Activated T-cell treated with anti-CD3 and anti-CD28 coated beads, Interleukin-2, amount 50 U/mL, for 72 hours (primary cell): ENCODE measurements at regions not wholly inside any gene's neighbourhood (a gene's known extent, or its start where the extent isn't known, plus 50 kb on each side); places are given as distances from the start of the nearest gene placed in this dataset.

ENCODE experiments used
- ATAC-seq, 2 donors: fragments of 150-1000 bp; cut with Tn5 transposase; replicated peaks in 1 of 2; 2 replicates each; pipeline ENCODE4 v1.10.0; 2021; ENCODE audit warnings: moderate library complexity in 2 of 2, mild to moderate bottlenecking in 1 of 2
- DNase-seq, 2 donors: peaks; one replicate each; pipeline ENCODE4 v3.0.0; 2021 to 2022; ENCODE audit warnings: mixed read lengths in 1 of 2
- H3K27ac Mint-ChIP-seq: one replicate; pipeline ENCODE4 v1.8.0; 2022; ENCODE audit warnings: mild to moderate bottlenecking, moderate library complexity, mixed read lengths
- H3K27me3 Mint-ChIP-seq: one replicate; pipeline ENCODE4 v1.8.0; 2022; ENCODE audit warnings: low read depth, mixed read lengths
- H3K36me3 Mint-ChIP-seq, 2 donors: one replicate each; pipeline ENCODE4 v1.8.0; 2022; ENCODE audit warnings: mixed read lengths in 2 of 2, mild to moderate bottlenecking in 1 of 2; ENCODE audit not compliant: insufficient read depth in 2 of 2
- H3K4me1 Mint-ChIP-seq: one replicate; pipeline ENCODE4 v1.8.0; 2022; ENCODE audit warnings: low read depth, mixed read lengths
- H3K4me3 Mint-ChIP-seq, 2 donors: one replicate each; pipeline ENCODE4 v1.8.0; 2022; ENCODE audit warnings: mild to moderate bottlenecking in 2 of 2, mixed read lengths in 2 of 2, moderate library complexity in 2 of 2
- H3K9me3 Mint-ChIP-seq, 2 donors: one replicate each; pipeline ENCODE4 v1.8.0; 2022; ENCODE audit warnings: mixed read lengths in 2 of 2

DNA sequence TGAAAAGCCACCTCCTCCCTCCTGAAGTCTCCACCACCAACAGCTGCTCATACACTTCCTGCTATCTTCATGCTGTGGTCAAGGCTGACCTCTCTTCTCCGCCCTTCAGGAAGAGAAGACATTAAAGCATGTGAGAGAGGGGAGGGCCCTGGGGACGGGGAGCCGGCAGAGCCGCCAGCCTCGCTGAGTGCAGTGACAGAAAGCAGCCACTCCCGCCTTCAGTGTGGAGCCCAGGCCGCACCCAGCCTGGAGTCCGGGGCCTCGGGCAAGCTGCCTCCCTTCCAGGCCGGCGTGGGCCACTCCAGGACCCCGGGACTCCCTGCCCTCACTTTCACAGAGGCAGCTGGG lies 94.7 kb upstream of the TNRC6C start:
- H3K9me3 Mint-ChIP-seq, result peaks cover 0 to 2% of the 10 kb centered on the region in 2 donors
- peaks cover 2% of the 10 kb centered on the region for H3K4me1 Mint-ChIP-seq
- DNase-seq (no peak), ATAC-seq (no peak)
- no peak overlapping the region for H3K4me3 Mint-ChIP-seq
- H3K27me3 Mint-ChIP-seq, result no peaks in the 10 kb centered on the region
- no peaks in the 10 kb centered on the region for H3K36me3 Mint-ChIP-seq
- no peak overlapping the region for H3K27ac Mint-ChIP-seq

DNA sequence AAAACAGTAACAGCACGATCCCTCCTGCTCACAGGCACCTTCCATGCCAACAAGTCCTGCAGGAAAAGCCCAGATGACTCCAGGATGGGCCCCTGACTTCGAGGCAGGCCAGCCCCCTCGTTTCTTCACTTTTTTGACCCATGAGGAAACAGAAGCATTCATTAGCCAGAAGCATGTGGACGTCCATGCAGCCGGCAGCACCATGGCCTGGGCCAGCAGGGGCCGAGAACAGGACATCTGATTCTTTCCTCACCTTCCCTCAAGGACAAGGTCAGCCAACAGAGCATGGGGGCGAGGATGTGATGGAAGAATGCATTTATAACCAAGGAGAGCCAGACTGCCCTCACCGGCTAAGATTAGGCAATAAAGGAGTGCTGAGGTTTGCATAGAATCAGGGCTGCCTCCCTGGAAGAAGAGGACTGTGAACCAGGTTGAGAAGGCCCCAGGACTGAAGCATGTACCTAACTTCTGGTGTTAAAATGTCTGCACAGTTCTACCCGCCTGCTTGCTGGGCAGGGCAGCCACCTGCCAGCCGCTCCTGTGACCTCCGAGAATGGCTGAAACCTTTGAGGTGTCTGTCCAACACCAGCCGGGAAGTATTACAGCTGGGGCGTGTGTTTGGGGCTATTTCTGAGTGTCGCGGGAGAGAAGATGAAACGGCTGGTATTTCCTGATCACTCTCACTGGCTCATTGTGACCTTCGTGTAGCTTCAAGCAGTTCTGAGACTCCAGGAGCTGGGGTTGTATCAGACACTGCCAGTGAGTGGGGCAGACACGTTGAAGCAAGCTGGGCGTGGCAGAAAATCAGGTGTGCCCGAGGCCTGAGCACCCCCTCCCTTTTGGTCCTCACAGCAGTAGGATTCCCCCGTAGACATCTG lies 94.0 kb upstream of the TNRC6C start:
- ATAC-seq, result no peak
- DNase-seq, result no peak
- Mint-ChIP-seq H3K36me3 (no peaks in the 10 kb centered on the region), H3K9me3 (peaks cover 0 to 2% of the 10 kb centered on the region in 2 donors), H3K4me1 (peaks cover 7% of the 10 kb centered on the region), H3K27me3 (no peaks in the 10 kb centered on the region), H3K4me3 (no peak overlapping the region), H3K27ac (no peak overlapping the region)

DNA sequence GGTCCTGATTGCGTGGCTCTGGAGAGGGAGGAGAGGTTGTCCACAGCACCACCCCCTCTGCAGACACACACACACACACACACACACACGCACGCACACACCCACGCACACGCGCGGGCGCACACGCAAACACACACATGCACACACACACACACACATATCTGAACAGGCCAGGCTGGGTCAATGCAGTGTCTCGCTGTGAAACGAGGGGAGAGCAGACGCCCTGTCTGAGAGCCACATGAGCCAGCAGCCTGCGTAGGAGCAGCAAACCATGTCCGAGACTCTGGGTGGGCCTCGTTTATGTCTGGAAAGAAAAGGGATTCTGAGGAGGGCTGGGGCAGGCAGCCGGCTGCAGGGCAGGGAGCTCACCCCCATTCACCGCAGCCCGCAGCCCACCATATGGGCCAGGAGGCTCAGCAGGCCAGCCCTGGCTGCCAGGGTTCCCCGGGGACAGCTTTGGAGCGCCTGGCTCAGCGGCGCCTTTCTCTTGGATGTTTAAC lies 93.3 kb upstream of the TNRC6C start:
- H3K4me3 Mint-ChIP-seq, result no peak overlapping the region
- H3K27ac Mint-ChIP-seq, result no peak overlapping the region
- H3K9me3 Mint-ChIP-seq, result peaks cover 0 to 2% of the 10 kb centered on the region in 2 donors
- ATAC-seq (no peak), DNase-seq (no peak)
- H3K4me1 Mint-ChIP-seq, result peaks cover 14% of the 10 kb centered on the region
- H3K36me3 Mint-ChIP-seq, result no peaks in the 10 kb centered on the region
- H3K27me3 Mint-ChIP-seq, result no peaks in the 10 kb centered on the region

DNA sequence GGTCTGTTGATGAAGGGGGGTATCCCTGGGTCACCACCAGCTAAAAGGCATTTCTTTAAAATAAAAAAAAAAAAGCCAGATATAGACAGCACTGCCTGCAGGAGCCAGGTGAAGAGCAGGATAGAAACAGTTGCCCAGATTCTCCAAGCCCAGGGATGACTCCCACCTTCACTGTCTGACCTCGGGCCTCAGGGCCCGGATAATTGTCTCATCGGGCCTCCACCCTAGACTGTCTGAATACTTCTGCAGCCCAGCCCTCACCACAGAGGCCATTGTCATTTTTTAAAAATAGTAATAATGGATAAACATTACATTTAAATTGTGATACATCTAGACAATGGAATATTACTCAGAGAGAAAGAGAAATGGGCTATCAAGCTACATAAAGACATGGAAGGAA lies 92.8 kb upstream of the TNRC6C start:
- H3K36me3 Mint-ChIP-seq, result no peaks in the 10 kb centered on the region
- no peak overlapping the region for H3K4me3 Mint-ChIP-seq
- peaks cover 0 to 2% of the 10 kb centered on the region in 2 donors for H3K9me3 Mint-ChIP-seq
- no peak overlapping the region for H3K27ac Mint-ChIP-seq
- no peaks in the 10 kb centered on the region for H3K27me3 Mint-ChIP-seq
- peaks cover 14% of the 10 kb centered on the region for H3K4me1 Mint-ChIP-seq
- ATAC-seq (no peak), DNase-seq (no peak)

DNA sequence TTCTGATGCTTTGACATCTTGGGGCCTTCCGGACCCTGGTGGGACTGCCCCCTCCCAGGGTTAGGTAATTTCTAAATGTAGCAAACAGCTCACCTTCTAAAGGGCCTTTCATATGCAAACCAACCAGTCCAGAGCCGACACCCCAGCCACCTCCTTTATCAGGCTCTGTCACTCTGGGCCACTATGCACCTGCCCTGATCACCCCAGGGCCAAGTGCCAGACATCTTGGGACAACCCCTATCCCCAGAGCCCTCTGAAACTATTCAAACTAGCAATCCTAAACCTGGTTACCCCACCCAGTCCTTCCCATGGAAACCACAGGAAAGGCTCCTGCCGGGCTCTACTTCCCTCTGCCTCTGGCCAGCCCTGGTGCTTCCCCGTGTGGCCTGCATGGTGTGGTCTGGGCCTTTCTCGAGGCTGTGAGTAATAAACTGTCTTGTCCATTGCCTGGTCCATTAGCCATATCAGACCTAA lies 91.2 kb upstream of the TNRC6C start:
- peak in 1 of 2 donors; percentile 33 for ATAC-seq
- DNase-seq, result no peak
- no peak overlapping the region for H3K27ac Mint-ChIP-seq
- H3K27me3 Mint-ChIP-seq, result no peaks in the 10 kb centered on the region
- no peak overlapping the region for H3K4me3 Mint-ChIP-seq
- no peaks in the 10 kb centered on the region for H3K9me3 Mint-ChIP-seq
- peaks cover 29% of the 10 kb centered on the region for H3K4me1 Mint-ChIP-seq
- H3K36me3 Mint-ChIP-seq, result no peaks in the 10 kb centered on the region

GRCh38 chr17:77867976-77868713 lies 90.4 kb upstream of the TNRC6C start:
- ATAC-seq (no peak), DNase-seq (no peak)
- Mint-ChIP-seq H3K4me1 (peaks cover 37% of the 10 kb centered on the region), H3K36me3 (peaks cover 0 to 3% of the 10 kb centered on the region in 2 donors), H3K27ac (no peak overlapping the region), H3K9me3 (no peaks in the 10 kb centered on the region), H3K4me3 (no peak overlapping the region), H3K27me3 (peaks cover 5% of the 10 kb centered on the region)

GRCh38 chr17:77869041-77869599 lies 89.4 kb upstream of the TNRC6C start:
- no peak for ATAC-seq
- DNase-seq, result no peak
- Mint-ChIP-seq H3K27me3 (peaks cover 5% of the 10 kb centered on the region), H3K9me3 (no peaks in the 10 kb centered on the region), H3K4me1 (peaks cover 45% of the 10 kb centered on the region), H3K36me3 (peaks cover 0 to 3% of the 10 kb centered on the region in 2 donors), H3K27ac (no peak overlapping the region), H3K4me3 (no peak overlapping the region)

DNA sequence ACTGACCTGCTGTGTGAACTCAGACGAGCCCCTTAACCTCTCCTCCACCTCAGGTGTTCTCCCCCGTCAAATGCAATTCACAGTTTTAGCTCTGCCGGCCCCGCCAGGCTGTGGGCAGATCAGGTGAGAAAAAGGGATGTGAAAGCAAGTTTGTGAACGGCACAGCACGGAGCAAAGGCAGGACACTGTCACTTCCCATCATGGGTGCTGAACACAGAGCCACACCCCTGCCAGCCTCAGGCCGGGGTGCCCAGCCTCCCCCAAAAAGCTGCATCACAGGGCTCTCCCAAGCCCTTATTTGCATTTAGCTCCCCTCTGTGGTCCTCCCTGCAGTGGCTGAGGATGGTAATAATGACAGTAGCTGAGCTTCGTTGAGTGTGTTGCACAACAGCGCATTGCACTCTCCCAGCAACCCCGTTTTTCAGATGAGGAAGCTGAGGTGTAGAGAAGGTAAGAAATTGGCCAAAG lies 88.8 kb upstream of the TNRC6C start:
- peak; percentile 41 to 43 for ATAC-seq
- Mint-ChIP-seq H3K9me3 (no peaks in the 10 kb centered on the region), H3K4me3 (peak overlapping the region in 1 of 2 donors; percentile 3), H3K27ac (peak overlapping the region; percentile 9), H3K36me3 (peaks cover 0 to 4% of the 10 kb centered on the region in 2 donors), H3K27me3 (peaks cover 5% of the 10 kb centered on the region), H3K4me1 (peaks cover 48% of the 10 kb centered on the region)
- no peak for DNase-seq

- H3K9me3 Mint-ChIP-seq, result peaks cover 8 to 10% of the 10 kb centered on the region in 2 donors
- ATAC-seq, result no peak
- no peak for DNase-seq
- H3K4me1 Mint-ChIP-seq, result peaks cover 48% of the 10 kb centered on the region
- H3K27ac Mint-ChIP-seq, result no peak overlapping the region
- H3K4me3 Mint-ChIP-seq, result peak overlapping the region; percentile 15 to 49
- peaks cover 11 to 16% of the 10 kb centered on the region in 2 donors for H3K36me3 Mint-ChIP-seq
- H3K27me3 Mint-ChIP-seq, result peaks cover 5% of the 10 kb centered on the region
Observed at GRCh38 chr17:77872199-77872598, 86.3 kb upstream of the TNRC6C start.

DNA sequence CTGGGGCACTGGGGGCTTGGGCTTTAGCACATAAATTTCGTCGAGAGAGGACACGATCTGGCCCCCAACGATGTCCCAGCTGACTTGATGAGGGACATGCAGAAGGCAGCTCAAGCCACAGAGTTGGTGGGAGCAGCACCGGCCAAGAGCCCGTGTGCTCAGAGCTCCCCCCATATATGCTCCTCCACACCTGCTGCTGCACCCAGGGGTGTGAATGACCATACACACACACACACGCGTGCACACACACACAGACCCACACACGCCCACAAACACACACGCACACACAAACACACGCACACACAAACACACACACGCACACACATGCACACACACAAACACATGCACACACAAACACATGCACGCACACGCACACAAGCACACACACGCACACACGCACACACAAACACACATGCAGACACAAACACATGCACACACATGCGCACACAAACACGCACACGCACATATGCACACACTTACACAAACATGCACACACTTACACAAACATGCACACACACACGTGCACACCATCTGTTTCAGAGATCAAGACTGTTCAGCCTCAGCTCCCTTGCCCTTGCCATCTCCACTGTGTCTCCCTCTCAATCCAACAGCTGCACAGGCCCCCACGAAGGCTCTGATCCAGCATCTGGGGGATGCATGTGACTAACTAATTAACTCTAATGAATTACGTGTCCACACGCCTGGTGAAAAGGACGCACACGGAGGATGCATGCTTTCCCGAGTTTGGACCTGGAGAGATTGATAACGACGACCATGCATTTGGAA lies 85.6 kb upstream of the TNRC6C start:
- H3K4me1 Mint-ChIP-seq, result peaks cover 48% of the 10 kb centered on the region
- peaks cover 11 to 20% of the 10 kb centered on the region in 2 donors for H3K36me3 Mint-ChIP-seq
- no peak overlapping the region for H3K4me3 Mint-ChIP-seq
- peaks cover 5% of the 10 kb centered on the region for H3K27me3 Mint-ChIP-seq
- H3K27ac Mint-ChIP-seq, result no peak overlapping the region
- peaks cover 10 to 11% of the 10 kb centered on the region in 2 donors for H3K9me3 Mint-ChIP-seq
- ATAC-seq (no peak), DNase-seq (no peak)

GRCh38 chr17:77873500-77874302 lies 84.8 kb upstream of the TNRC6C start:
- DNase-seq (no peak), ATAC-seq (no peak)
- Mint-ChIP-seq H3K9me3 (peaks cover 10 to 11% of the 10 kb centered on the region in 2 donors), H3K27me3 (peaks cover 5% of the 10 kb centered on the region), H3K4me3 (no peak overlapping the region), H3K4me1 (peaks cover 52% of the 10 kb centered on the region), H3K36me3 (peaks cover 11 to 20% of the 10 kb centered on the region in 2 donors), H3K27ac (no peak overlapping the region)
